CD14-positive monocyte (primary cell): ENCODE measurements at regions not wholly inside any gene's neighbourhood (a gene's known extent, or its start where the extent isn't known, plus 50 kb on each side); places are given as distances from the start of the nearest gene placed in this dataset.

Source experiments
- DNase-seq, 3 donors: peaks; one replicate each; pipeline ENCODE4 v3.0.0-alpha.2; 2011 to 2022
- H2AFZ ChIP-seq: 2 replicates; pipeline ENCODE4 v1.6.0; 2012; ENCODE audit warnings: mild to moderate bottlenecking, low read depth, low read length, inconsistent platforms; ENCODE audit not compliant: insufficient read depth, poor library complexity, severe bottlenecking
- H3K27ac ChIP-seq, 2 donors: 1 replicate in 1 of 2; 2 replicates in 1 of 2; pipeline ENCODE4 v1.5.1; 2012 to 2013; ENCODE audit warnings: low read length in 2 of 2, control low read depth in 1 of 2, inconsistent platforms in 1 of 2, low read depth in 1 of 2, mild to moderate bottlenecking in 1 of 2
- H3K27me3 ChIP-seq, 2 donors: one replicate each; pipeline versions ENCODE4 v1.6.0 to v1.6.1; 2011 to 2013; ENCODE audit warnings: low read length in 2 of 2; ENCODE audit not compliant: control insufficient read depth in 2 of 2, insufficient read depth in 2 of 2
- H3K36me3 ChIP-seq, 2 donors: replicated peaks in 1 of 2; 1 replicate in 1 of 2; 2 replicates in 1 of 2; pipeline versions ENCODE4 v1.5.1 to v1.6.1; 2012 to 2013; ENCODE audit warnings: low read length in 2 of 2, control low read depth in 1 of 2, inconsistent platforms in 1 of 2, mild to moderate bottlenecking in 1 of 2; ENCODE audit not compliant: insufficient read depth in 2 of 2, control insufficient read depth in 1 of 2
- H3K4me1 ChIP-seq, 2 donors: 1 replicate in 1 of 2; 2 replicates in 1 of 2; pipeline versions ENCODE4 v1.5.1 to v1.6.1; 2012 to 2013; ENCODE audit warnings: low read length in 2 of 2, control low read depth in 1 of 2, inconsistent platforms in 1 of 2, mild to moderate bottlenecking in 1 of 2, moderate library complexity in 1 of 2; ENCODE audit not compliant: insufficient read depth in 2 of 2, control insufficient read depth in 1 of 2
- H3K4me2 ChIP-seq: replicated peaks from 2 replicates; pipeline ENCODE3; 2012; ENCODE audit warnings: low read length, moderate library complexity, mild to moderate bottlenecking; ENCODE audit not compliant: poor library complexity, severe bottlenecking; ENCODE audit errors: extremely low read depth
- H3K4me3 ChIP-seq, 3 experiments: fragments of 200-600 bp in 1 of 3; sonication (generic) in 1 of 3; replicated peaks in 1 of 3; 1 replicate in 2 of 3; 2 replicates in 1 of 3; pipeline ENCODE4 v1.5.1; 2011 to 2013; ENCODE audit warnings: low read length in 3 of 3, mild to moderate bottlenecking in 3 of 3, control low read depth in 2 of 3, low read depth in 2 of 3, inconsistent platforms in 1 of 3, moderate library complexity in 1 of 3
- H3K79me2 ChIP-seq: 2 replicates; pipeline ENCODE4 v1.6.0; 2012; ENCODE audit warnings: mild to moderate bottlenecking, control low read depth, inconsistent platforms, low read length, moderate library complexity; ENCODE audit not compliant: insufficient read depth
- H3K9ac ChIP-seq: 2 replicates; pipeline ENCODE4 v1.6.0; 2017; ENCODE audit warnings: low read length, mild to moderate bottlenecking; ENCODE audit not compliant: insufficient read depth, poor library complexity, severe bottlenecking
- H3K9me3 ChIP-seq, 2 donors: replicated peaks in 1 of 2; 1 replicate in 1 of 2; 2 replicates in 1 of 2; pipeline versions ENCODE4 v1.5.1 to v1.6.1; 2012 to 2013; ENCODE audit warnings: low read length in 2 of 2, control low read depth in 1 of 2; ENCODE audit not compliant: control insufficient read depth in 1 of 2, insufficient read depth in 1 of 2
- H4K20me1 ChIP-seq: 2 replicates; pipeline ENCODE4 v1.6.0; 2012; ENCODE audit warnings: mild to moderate bottlenecking, low read length, control low read depth, moderate library complexity; ENCODE audit not compliant: insufficient read depth
- H3K27ac Mint-ChIP-seq, 7 donors: one replicate each; pipeline ENCODE4 v1.8.0; 2020; ENCODE audit warnings: mild to moderate bottlenecking in 7 of 7, mixed read lengths in 7 of 7, moderate library complexity in 6 of 7, inconsistent platforms in 2 of 7
- H3K27me3 Mint-ChIP-seq, 3 donors: one replicate each; pipeline ENCODE4 v1.8.0; 2021 to 2022; ENCODE audit warnings: low read depth in 3 of 3, mild to moderate bottlenecking in 3 of 3, mixed read lengths in 3 of 3, moderate library complexity in 3 of 3, inconsistent platforms in 1 of 3
- H3K36me3 Mint-ChIP-seq, 2 donors: one replicate each; pipeline ENCODE4 v1.8.0; 2020; ENCODE audit warnings: mixed read lengths in 2 of 2, inconsistent platforms in 1 of 2, mild to moderate bottlenecking in 1 of 2
- H3K4me1 Mint-ChIP-seq: one replicate; pipeline ENCODE4 v1.8.0; 2020; ENCODE audit warnings: mild to moderate bottlenecking, mixed read lengths
- H3K4me3 Mint-ChIP-seq, 2 donors: one replicate each; pipeline ENCODE4 v1.8.0; 2020; ENCODE audit warnings: mild to moderate bottlenecking in 2 of 2, mixed read lengths in 2 of 2, moderate library complexity in 1 of 2
- H3K9me3 Mint-ChIP-seq, 7 donors: one replicate each; pipeline ENCODE4 v1.8.0; 2020 to 2022; ENCODE audit warnings: mixed read lengths in 7 of 7, mild to moderate bottlenecking in 6 of 7, moderate library complexity in 6 of 7, inconsistent platforms in 2 of 7
- WGBS: methylation state at CpG from one replicate; pipeline ENCODE4 v1.1.5; 2013; ENCODE audit warnings: missing lambda C conversion rate; ENCODE audit not compliant: insufficient coverage; 5-methylcytosine and 5-hydroxymethylcytosine counted together
- intact Hi-C, 2 donors: fragments of 100-400 bp; cut with micrococcal nuclease; formaldehyde crosslinking; loops; one replicate each; pipeline versions ENCODE4 v1.15.0 to v1.15.1; 2023
- TF ChIP-seq, protein P1 (sequence below): fragments of 200-600 bp; IDR thresholded peaks from one replicate; pipeline ENCODE4 v1.8.0; 2022; ENCODE audit warnings: antibody characterized with exemption, mild to moderate bottlenecking

- Histone ChIP-seq H2AFZ (no peak overlapping the region), H3K4me2 (no peak overlapping the region), H3K36me3 (no peaks in the 10 kb centered on the region), H3K27ac (no peak overlapping the region), H3K27me3 (no peaks in the 10 kb centered on the region), H3K4me1 (peaks cover 23 to 24% of the 10 kb centered on the region in 2 donors), H3K9me3 (no peaks in the 10 kb centered on the region), H3K9ac (no peak overlapping the region), H3K79me2 (no peaks in the 10 kb centered on the region), H4K20me1 (no peaks in the 10 kb centered on the region), H3K4me3 (no peak overlapping the region)
- no peaks in the 10 kb centered on the region for H3K36me3 Mint-ChIP-seq
- H3K4me3 Mint-ChIP-seq = no peak overlapping the region
- no peaks in the 10 kb centered on the region for H3K27me3 Mint-ChIP-seq
- H3K9me3 Mint-ChIP-seq = no peaks in the 10 kb centered on the region
- peaks cover 34% of the 10 kb centered on the region for H3K4me1 Mint-ChIP-seq
- DNase-seq = no peak
- intact Hi-C loops = loop anchor here in 1 of 2 donors (10.0 kb wide), 1 partner anchor 110 kb away; the partner anchor contains the start of gene LPAR1
- TF ChIP-seq, protein P1, sequence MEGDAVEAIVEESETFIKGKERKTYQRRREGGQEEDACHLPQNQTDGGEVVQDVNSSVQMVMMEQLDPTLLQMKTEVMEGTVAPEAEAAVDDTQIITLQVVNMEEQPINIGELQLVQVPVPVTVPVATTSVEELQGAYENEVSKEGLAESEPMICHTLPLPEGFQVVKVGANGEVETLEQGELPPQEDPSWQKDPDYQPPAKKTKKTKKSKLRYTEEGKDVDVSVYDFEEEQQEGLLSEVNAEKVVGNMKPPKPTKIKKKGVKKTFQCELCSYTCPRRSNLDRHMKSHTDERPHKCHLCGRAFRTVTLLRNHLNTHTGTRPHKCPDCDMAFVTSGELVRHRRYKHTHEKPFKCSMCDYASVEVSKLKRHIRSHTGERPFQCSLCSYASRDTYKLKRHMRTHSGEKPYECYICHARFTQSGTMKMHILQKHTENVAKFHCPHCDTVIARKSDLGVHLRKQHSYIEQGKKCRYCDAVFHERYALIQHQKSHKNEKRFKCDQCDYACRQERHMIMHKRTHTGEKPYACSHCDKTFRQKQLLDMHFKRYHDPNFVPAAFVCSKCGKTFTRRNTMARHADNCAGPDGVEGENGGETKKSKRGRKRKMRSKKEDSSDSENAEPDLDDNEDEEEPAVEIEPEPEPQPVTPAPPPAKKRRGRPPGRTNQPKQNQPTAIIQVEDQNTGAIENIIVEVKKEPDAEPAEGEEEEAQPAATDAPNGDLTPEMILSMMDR = no peak
- no peak overlapping the region for H3K27ac Mint-ChIP-seq
- 100% methylated on average over 1 of the region's 3 CpGs for WGBS
Observed at GRCh38 chr9:111144741-111145140, 106.5 kb upstream of the LPAR1 start.

- TF ChIP-seq, protein P1 = no peak
- Histone ChIP-seq H3K79me2 (no peaks in the 10 kb centered on the region), H3K4me1 (peaks cover 1 to 5% of the 10 kb centered on the region in 2 donors), H3K4me3 (no peak overlapping the region), H3K36me3 (no peaks in the 10 kb centered on the region), H2AFZ (no peak overlapping the region), H3K27ac (no peak overlapping the region), H3K4me2 (no peak overlapping the region), H3K27me3 (no peaks in the 10 kb centered on the region), H4K20me1 (no peaks in the 10 kb centered on the region), H3K9me3 (peaks cover 9 to 13% of the 10 kb centered on the region in 2 donors), H3K9ac (no peak overlapping the region)
- H3K4me3 Mint-ChIP-seq = no peak overlapping the region
- DNase-seq = no peak
- intact Hi-C loops = no loop called here
- H3K27me3 Mint-ChIP-seq = peaks cover 0 to 2% (median 2%) of the 10 kb centered on the region in 3 donors
- H3K27ac Mint-ChIP-seq = no peak overlapping the region
- H3K4me1 Mint-ChIP-seq = peaks cover 6% of the 10 kb centered on the region
- peaks cover 10 to 21% (median 16%) of the 10 kb centered on the region in 7 donors for H3K9me3 Mint-ChIP-seq
- no peaks in the 10 kb centered on the region for H3K36me3 Mint-ChIP-seq
- WGBS = no CpG with 5 or more reads among the region's 2 CpGs
Observed at GRCh38 chr9:111136180-111136579, 97.9 kb upstream of the LPAR1 start.
